Stomach (tissue), 8 donors: ENCODE measurements at regions not wholly inside any gene's neighbourhood (a gene's known extent, or its start where the extent isn't known, plus 50 kb on each side); places are given as distances from the start of the nearest gene placed in this dataset.

Experiments used
- DNase-seq, 2 donors: peaks; one replicate each; pipeline versions ENCODE4 v3.0.0 to v3.0.0-alpha.2; 2013 to 2019
- H3K27ac ChIP-seq, 5 donors: fragments of 200-600 bp in 4 of 5; sonication (generic) in 4 of 5; one replicate each; pipeline ENCODE4 v1.5.1; 2013 to 2019; ENCODE audit warnings: mild to moderate bottlenecking in 1 of 5, moderate library complexity in 1 of 5
- H3K27me3 ChIP-seq, 3 donors: fragments of 200-600 bp; sonication (generic); one replicate each; pipeline ENCODE4 v1.5.1; 2017 to 2019; ENCODE audit warnings: mixed run types in 1 of 3
- H3K36me3 ChIP-seq, 4 donors: fragments of 200-600 bp; sonication (generic); 1 replicate in 3 of 4; 2 replicates in 1 of 4; pipeline ENCODE4 v1.5.1; 2016 to 2019
- H3K4me1 ChIP-seq, 4 donors: fragments of 200-600 bp; sonication (generic); one replicate each; pipeline ENCODE4 v1.5.1; 2016 to 2019
- H3K4me3 ChIP-seq, 4 donors: fragments of 200-600 bp; sonication (generic) in 3 of 4; one replicate each; pipeline ENCODE4 v1.5.1; 2016 to 2019; ENCODE audit warnings: mild to moderate bottlenecking in 1 of 4
- H3K9me3 ChIP-seq, 4 donors: fragments of 200-600 bp; sonication (generic); one replicate each; pipeline ENCODE4 v1.5.1; 2016 to 2019
- CTCF ChIP-seq, 7 experiments: fragments of 450-650 bp in 4 of 7; fragments of 200-600 bp in 3 of 7; sonication (generic) in 3 of 7; IDR thresholded peaks; one replicate each; pipeline ENCODE4 v1.5.1; 2016 to 2019; ENCODE audit warnings: antibody characterized with exemption in 7 of 7, control low read depth in 2 of 7, mild to moderate bottlenecking in 1 of 7
- EP300 ChIP-seq: sonication (generic); formaldehyde crosslinking; IDR thresholded peaks from one replicate; pipeline ENCODE4 v1.6.1; 2017; ENCODE audit warnings: antibody characterized with exemption
- POLR2A ChIP-seq, 4 donors: fragments of 450-650 bp; IDR thresholded peaks; one replicate each; pipeline ENCODE4 v1.6.1; 2016; ENCODE audit warnings: antibody characterized with exemption in 4 of 4, control low read depth in 2 of 4, mild to moderate bottlenecking in 1 of 4, moderate library complexity in 1 of 4
- POLR2AphosphoS5 ChIP-seq, 3 donors: sonication (generic); formaldehyde crosslinking; IDR thresholded peaks; one replicate each; pipeline ENCODE4 v1.6.1; 2016; ENCODE audit warnings: antibody characterized with exemption in 3 of 3
- WGBS, 5 donors: extraction: QIAGEN DNeasy Blood & Tissue Kit in 3 of 5; methylation state at CpG; one replicate each; pipeline versions ENCODE4 v1.1.5 to v1.1.7; 2013 to 2018; 5-methylcytosine and 5-hydroxymethylcytosine counted together
- intact Hi-C: fragments of 100-400 bp; cut with DNase I; formaldehyde crosslinking; loops from one replicate; pipeline ENCODE4 v1.15.1; 2023; ENCODE audit warnings: low total_unique reads
- donor health status: healthy with polysubstance abuse.
- donor health status: Bipolar disorder and iron deficiency.
- donor health status: healthy.

GRCh38 chr10:62655337-62655994, 149.1 kb upstream of the ADO start:
- no peak for TF ChIP-seq POLR2A (IDR thresholded peaks at IDR 0.05)
- TF ChIP-seq CTCF (IDR thresholded peaks at IDR 0.05): no peak
- TF ChIP-seq EP300: no peak
- TF ChIP-seq POLR2AphosphoS5 (IDR thresholded peaks at IDR 0.05): no peak
- no peak overlapping the region for H3K4me3 ChIP-seq
- H3K27me3 ChIP-seq: no peaks in the 10 kb centered on the region
- H3K4me1 ChIP-seq: no peaks in the 10 kb centered on the region
- no peak overlapping the region for H3K27ac ChIP-seq
- H3K36me3 ChIP-seq: no peaks in the 10 kb centered on the region
- 84 to 95% (median 87%) methylated on average over 6 of the region's 6 CpGs for WGBS, 5 donors
- intact Hi-C loops: no loop called here
- H3K9me3 ChIP-seq: no peaks in the 10 kb centered on the region
- no peak for DNase-seq

- H3K27ac ChIP-seq: no peak overlapping the region
- H3K27me3 ChIP-seq: no peaks in the 10 kb centered on the region
- H3K4me1 ChIP-seq: no peaks in the 10 kb centered on the region
- 80 to 92% (median 91%) methylated on average over 8 to 20 of the region's 20 CpGs for WGBS, 5 donors
- no peaks in the 10 kb centered on the region for H3K36me3 ChIP-seq
- no peak overlapping the region for H3K4me3 ChIP-seq
- no peaks in the 10 kb centered on the region for H3K9me3 ChIP-seq
- DNase-seq: no peak
- TF ChIP-seq POLR2AphosphoS5 (IDR thresholded peaks at IDR 0.05) (no peak), POLR2A (IDR thresholded peaks at IDR 0.05) (no peak), CTCF (IDR thresholded peaks at IDR 0.05) (no peak), EP300 (no peak)
- intact Hi-C loops: no loop called here
Observed at GRCh38 chr10:62657244-62657835, 147.2 kb upstream of the ADO start.

DNA sequence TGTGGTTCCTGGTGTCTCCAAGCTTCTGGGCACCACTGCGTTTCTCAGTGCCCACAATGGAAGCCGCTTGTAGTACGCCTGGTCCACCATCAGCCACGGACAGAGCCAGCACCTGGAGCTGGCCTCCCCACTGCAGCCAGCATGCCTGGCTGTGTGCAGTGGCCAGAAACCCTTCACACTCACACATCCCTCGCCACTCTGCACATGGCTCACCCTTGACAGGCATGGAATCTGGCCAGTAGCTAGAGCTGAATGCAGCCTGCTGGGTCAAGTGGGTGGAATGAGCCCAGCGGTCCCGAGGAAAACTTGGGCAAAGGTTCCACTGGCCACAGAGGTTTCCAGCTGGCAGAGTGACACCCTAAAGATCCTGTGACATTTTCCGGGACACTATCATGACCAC, 146.0 kb upstream of the ADO start:
- intact Hi-C loops: no loop called here
- WGBS, 5 donors: 69 to 89% (median 82%) methylated on average over 8 of the region's 8 CpGs
- DNase-seq: no peak
- Histone ChIP-seq H3K36me3 (no peaks in the 10 kb centered on the region), H3K27ac (no peak overlapping the region), H3K4me3 (no peak overlapping the region), H3K27me3 (no peaks in the 10 kb centered on the region), H3K9me3 (no peaks in the 10 kb centered on the region), H3K4me1 (no peaks in the 10 kb centered on the region)
- TF ChIP-seq POLR2AphosphoS5 (IDR thresholded peaks at IDR 0.05) (no peak), EP300 (no peak), POLR2A (IDR thresholded peaks at IDR 0.05) (no peak), CTCF (IDR thresholded peaks at IDR 0.05) (no peak)

- TF ChIP-seq CTCF (IDR thresholded peaks at IDR 0.05) (no peak), EP300 (no peak), POLR2AphosphoS5 (IDR thresholded peaks at IDR 0.05) (no peak), POLR2A (IDR thresholded peaks at IDR 0.05) (no peak)
- DNase-seq: no peak
- H3K36me3 ChIP-seq: no peaks in the 10 kb centered on the region
- intact Hi-C loops: no loop called here
- H3K4me3 ChIP-seq: no peak overlapping the region
- no peaks in the 10 kb centered on the region for H3K9me3 ChIP-seq
- no peaks in the 10 kb centered on the region for H3K4me1 ChIP-seq
- H3K27me3 ChIP-seq: no peaks in the 10 kb centered on the region
- 42 to 76% (median 60%) methylated on average over 3 of the region's 3 CpGs for WGBS, 5 donors
- H3K27ac ChIP-seq: no peak overlapping the region
Observed at GRCh38 chr10:62661143-62661542, 143.4 kb upstream of the ADO start.
